NOMO-1 treated with DMSO at 0.1 percent for 48 hours (cell line): ENCODE measurements at regions not wholly inside any gene's neighbourhood (a gene's known extent, or its start where the extent isn't known, plus 50 kb on each side); places are given as distances from the start of the nearest gene placed in this dataset.

ENCODE experiments used
- DNase-seq: peaks from one replicate; lab custom pipeline; 2025; ENCODE audit not compliant: unreplicated experiment; lab: John Stamatoyannopoulos, UW

DNA sequence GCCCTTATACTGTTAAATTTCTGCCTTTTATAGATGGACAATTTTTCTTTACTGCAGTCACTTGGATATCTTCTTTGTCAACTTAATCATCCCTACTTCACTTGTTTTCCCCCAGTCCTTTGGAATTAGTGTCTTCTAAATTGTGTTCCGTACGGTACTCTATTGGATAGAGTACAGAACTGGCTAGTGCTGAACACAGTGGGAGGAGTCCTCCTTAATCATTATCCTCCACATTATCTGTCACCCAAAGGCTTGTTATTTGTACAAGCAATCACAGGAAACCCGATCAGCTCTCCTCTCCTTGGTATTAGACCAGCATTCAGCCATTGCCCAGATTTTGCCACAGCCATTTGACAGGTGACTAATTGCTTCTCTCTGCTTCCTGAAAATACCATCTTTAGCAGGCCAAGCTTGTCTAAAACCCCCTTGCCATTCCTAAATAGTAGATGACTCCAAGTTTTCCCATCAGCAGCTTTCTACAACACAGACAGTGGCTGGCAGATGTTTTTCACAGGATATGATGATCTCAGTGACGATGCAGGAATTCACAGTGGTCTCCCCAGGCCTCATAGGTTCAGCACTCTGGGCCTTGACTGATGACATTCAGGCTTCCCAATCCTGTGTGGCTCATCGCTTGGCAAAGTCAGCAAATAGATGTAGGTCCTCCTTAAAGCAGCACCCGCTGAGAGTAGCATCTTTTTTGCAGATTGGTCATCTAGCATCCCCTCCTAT, 216.0 kb upstream of the RGS6 start:
- DNase-seq = no peak

GRCh38 chr14:71720978-71721624, 211.1 kb upstream of the RGS6 start:
- peak; percentile 7 for DNase-seq

- no peak for DNase-seq
These were observed 210.4 kb upstream of the RGS6 start for GRCh38 chr14:71721791-71722190.

- DNase-seq = no peak
These were observed 209.3 kb upstream of the RGS6 start for GRCh38 chr14:71722885-71723284.

GRCh38 chr14:71725922-71726579, 206.2 kb upstream of the RGS6 start:
- DNase-seq = peak; percentile 82

DNA sequence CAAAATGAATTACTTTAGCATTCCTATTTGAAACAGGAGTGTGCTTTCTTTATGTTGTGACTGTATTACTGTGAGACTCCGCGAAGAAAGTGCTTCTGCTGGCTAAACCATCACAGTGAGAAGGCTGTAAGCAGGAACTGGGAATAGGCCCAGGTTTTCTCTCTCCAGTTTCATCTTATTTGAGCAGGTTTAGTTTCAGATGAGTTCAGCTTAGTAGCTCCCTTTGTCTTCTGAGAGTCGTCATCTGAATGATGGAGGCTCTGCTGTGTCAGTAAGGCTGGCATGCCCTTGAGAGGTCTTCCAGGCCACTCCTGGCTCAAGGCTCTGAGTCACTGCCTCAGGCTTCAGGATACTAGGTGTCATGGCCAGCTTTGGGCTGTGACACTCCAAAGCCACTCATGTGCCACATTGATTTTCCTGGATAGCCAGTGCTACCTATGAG, 205.6 kb upstream of the RGS6 start:
- DNase-seq = no peak

GRCh38 chr14:71728386-71728785, 203.8 kb upstream of the RGS6 start:
- DNase-seq = no peak

GRCh38 chr14:71729596-71729995, 202.6 kb upstream of the RGS6 start:
- DNase-seq = no peak

DNA sequence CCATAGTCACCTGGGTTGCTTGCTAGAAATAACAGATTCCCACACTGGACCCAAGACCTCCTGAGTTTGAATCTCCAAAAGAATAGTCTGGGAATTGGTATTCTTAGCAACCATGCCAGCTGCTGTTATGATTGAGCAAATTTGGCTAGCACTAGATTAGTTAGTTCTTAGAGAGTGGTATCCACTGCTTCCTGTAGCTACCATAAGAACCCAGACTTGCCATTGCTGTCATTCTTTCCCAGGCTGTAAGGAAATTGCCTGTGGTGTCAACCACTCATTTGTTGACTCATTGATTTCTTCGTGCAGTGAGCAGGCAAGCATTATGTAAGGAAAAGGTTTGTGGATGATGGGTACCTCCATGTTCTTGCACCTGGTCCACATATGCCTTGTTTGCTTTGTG, 201.8 kb upstream of the RGS6 start:
- DNase-seq = no peak

- DNase-seq = no peak
These were observed 201.1 kb upstream of the RGS6 start for GRCh38 chr14:71731096-71731495.

GRCh38 chr14:71733210-71733883, 198.9 kb upstream of the RGS6 start:
- no peak for DNase-seq

DNA sequence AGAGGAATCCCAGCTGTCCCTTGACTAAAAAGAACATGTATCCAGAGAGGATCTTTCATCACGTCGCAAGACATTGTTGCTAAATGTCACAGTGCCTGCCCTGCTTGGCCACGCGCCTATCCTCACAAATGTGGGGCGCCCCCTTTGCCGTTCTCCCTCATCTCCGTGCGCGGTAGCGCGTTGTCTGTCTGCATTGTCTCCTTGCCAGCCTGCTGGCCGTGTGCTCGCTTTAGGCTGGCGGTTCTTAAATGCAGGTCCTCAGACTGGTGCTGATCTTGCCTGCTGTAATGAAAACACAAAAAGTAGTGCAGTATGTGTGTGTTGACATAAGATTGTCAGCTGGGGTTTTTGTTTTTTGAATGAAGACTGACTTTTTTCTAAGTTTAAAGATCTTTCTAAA, 198.2 kb upstream of the RGS6 start:
- no peak for DNase-seq

DNA sequence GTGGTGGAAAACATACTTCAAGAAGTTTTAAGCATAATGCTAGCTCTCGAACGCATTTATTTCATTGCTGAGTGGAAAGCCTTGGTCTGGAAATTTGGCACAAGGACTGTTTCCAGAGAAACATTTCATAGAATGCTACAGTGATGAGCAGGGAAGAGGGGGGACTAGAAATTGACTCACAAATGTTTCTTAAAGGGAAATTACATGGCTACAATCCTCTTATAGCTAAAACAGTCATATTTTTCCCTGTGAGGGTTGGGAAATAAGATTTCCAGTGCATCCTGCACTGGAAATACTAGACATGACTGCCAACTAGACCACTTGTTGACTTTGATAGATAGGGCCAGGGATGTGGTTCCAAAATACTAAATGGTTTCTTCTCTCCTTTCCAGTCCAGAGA, 197.3 kb upstream of the RGS6 start:
- DNase-seq = no peak

GRCh38 chr14:71737760-71738159, 194.5 kb upstream of the RGS6 start:
- no peak for DNase-seq

DNA sequence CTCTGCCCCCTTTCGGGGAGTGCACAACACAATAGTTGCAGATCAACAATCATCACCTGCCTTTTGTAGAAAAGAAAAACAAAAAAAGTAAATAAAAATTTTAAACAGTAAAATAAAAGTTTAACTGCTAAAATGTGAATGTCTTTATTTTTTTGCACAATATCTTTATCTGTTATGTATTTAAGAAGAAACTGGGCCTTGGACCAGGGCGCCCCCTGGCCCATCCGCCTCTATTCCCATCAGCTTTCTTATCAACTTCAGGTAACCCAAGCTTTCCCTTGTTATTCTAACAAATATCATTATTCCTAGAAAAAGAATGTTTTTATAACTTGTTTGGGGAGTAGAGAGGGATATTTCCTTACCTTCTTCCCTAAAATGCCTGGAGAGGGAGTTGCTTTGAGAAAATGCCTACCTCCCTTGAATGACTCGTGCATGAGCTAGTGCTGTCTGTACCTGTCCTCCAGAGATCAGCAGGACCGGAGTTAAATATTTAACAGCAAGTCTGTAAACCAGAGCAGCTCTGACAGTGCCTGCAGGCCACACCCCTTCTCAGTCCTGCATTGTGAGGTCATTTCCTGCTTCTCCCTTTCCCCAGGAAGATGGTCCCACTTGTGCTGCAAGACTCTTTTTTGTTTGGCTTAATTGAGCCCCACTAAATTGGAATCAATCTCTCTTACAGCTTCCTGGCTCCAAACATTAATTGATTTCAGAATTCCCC, 192.8 kb upstream of the RGS6 start:
- DNase-seq = no peak

DNA sequence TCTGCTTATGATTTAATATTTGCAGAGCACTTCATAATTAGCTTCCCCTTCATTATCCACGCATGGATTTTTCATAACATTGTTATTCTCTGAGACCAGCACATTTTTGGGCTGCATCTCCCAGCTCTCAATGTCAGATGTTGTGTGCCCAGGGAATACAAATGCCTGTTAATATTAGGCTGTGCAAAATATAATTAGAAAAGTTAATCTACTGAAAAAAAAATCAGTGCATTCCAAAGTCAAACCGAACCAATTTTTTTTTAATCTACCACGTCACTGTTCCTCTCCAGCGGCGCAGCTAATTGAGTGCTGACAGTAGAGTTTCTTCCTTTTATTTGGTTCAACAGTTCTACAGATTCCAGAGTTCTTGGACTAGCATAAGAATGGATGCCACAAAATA, 191.0 kb upstream of the RGS6 start:
- DNase-seq = no peak

DNA sequence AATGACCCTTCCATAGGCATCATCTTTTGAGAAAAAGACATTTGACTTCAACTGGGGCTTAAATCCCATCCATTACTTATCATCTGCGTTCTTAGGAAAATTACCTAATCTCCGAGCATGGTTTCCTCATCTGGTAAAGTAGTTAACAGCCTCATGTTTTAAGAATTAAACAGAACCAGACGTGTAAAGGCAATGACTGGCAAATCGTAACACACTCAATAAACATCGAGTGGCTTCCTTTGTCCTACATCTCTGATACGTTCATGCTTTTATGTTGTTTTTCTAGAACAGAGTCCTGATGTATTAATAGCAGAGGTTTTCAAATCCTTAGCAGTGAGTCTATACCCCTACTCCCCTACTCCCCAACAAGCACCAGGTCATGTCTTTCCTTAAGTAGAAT, 189.7 kb upstream of the RGS6 start:
- DNase-seq = no peak

GRCh38 chr14:71745072-71745471, 187.2 kb upstream of the RGS6 start:
- no peak for DNase-seq

DNA sequence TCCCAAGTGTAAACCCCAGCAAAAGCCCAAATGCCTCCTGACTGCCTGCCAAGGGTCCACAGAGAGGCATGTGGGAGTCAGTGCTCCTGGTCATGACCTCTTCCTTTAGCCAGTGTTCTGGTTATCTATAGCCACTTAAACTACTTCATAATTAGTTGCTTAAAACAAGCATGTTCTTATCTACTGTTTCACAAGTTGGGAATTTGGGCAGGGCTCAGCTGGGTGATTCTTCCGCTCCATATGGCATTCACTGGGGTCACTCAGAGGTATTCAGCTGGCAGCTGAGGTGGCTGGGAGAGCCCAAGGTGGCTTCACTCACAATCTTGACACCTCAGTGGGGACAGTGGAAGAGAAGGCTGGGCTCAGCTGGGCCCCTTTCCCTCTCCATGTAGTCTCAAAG, 184.0 kb upstream of the RGS6 start:
- no peak for DNase-seq

DNA sequence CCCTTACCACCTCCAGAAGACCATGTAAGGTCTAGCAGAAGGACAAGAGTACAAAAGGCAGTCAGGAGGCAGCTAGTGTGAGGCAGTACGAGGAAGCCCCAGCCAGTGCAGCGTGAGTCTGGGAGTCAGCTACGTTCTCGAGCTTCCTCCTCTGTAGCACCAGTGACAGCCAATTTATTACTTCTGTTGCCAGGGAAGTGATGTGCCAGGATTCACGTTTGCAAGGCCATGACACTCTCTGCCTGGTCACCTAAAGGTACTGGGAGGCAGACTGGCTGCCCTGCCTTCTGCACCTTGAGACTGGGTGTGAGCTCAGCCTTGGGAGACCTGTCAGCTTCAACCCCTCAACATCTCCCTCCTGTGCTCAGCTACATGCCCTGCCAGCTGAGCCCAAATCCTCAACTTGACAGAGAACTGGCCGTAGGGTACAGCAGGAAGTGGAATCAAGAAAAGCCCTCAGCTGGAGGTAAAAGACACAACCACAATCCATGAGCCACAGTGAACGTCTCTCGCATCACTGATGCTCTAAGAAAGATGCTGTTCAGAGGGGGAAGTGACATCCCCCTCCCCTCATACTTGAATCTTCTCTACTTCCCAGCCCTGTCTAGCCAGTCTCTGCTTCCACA, 182.5 kb upstream of the RGS6 start:
- peak; percentile 68 for DNase-seq

DNA sequence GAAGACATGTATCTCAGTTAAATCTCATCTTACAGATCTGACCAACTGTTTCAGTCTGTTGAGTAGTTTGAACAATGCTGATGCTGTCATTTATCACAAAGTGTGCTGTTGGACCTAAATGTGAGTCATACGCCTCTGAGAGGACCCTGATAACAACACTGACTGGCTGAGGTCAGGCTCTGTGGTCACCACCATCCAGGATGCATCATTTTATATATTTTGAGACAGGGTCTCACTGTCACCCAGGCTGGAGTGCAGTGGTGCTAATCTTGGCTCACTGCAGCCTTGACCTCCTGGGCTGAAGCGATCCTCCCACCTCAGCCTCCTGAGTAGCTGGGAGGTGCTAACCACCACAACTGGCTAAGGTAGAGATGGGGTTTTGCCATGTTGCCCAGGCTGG, 181.0 kb upstream of the RGS6 start:
- DNase-seq = no peak
